ENCODE measurements at regions not wholly inside any gene's neighbourhood (a gene's known extent, or its start where the extent isn't known, plus 50 kb on each side); places are given as distances from the start of the nearest gene placed in this dataset.

DNA sequence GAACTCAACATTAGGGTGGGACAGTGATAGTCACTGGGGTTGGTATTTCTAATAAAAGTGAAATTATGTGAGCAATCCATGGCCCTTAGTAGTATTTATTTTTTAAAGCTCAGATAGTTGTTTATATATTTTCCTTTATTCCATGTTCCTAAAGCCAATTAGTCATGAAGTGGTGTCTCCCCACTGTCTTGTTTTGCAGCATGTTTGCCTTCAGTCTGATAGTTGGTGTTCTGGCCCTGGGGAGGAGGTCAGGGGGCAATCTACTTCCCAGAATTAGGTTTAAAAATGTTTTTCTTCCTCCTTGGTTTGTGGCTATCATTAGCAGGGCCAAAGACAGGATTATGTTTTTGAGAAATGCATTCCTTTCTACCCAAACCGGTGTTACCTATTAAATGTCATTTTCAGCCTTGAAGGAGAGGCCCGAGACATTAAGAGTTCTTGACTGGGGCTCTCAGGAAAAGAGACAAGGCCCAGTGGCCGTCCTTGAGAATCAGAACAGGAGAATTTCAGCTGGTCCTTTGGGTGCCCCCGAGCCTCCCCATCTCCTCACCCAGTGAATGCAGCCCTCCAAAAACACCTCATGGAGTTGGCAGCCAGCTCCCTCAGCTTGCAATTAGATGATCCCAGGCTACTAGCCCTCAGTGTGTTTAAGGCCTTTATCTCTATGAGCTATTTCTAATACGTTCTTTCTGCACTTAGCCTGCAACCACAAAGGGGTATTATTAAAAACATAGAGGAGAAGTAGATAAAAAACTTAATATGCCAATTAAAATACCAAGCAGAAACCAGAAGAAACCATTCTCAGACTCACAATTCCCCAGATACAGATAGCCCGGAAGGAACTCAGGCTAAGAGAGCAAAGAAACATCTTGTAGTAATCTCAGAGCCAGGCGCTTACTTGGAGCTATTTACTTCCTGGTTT, 71.3 kb upstream of the NGF start:
- TF ChIP-seq BRCA1 (CRISPR knock-in tag; IDR thresholded peaks at IDR 0.05) (no peak), FOXP1 (IDR thresholded peaks at IDR 0.05) (no peak), FOXP1 (CRISPR knock-in tag; IDR thresholded peaks at IDR 0.05) (no peak), CREM (IDR thresholded peaks at IDR 0.05) (no peak), CREM (CRISPR knock-in tag; IDR thresholded peaks at IDR 0.05) (no peak), TRIM24 (CRISPR knock-in tag; IDR thresholded peaks at IDR 0.05) (no peak), ADNP (CRISPR knock-in tag; IDR thresholded peaks at IDR 0.05) (no peak), ATF7 (IDR thresholded peaks at IDR 0.05) (no peak), ATF7 (CRISPR knock-in tag; IDR thresholded peaks at IDR 0.05) (no peak), SAFB2 (CRISPR knock-in tag; IDR thresholded peaks at IDR 0.05; ENCODE audit: borderline replicate concordance, low read depth) (no peak), THYN1 (CRISPR knock-in tag; IDR thresholded peaks at IDR 0.05; ENCODE audit: borderline replicate concordance, low read depth) (no peak), ZNF326 (CRISPR knock-in tag; IDR thresholded peaks at IDR 0.05; ENCODE audit: borderline replicate concordance) (no peak)
- TF ChIP-seq, protein P1, sequence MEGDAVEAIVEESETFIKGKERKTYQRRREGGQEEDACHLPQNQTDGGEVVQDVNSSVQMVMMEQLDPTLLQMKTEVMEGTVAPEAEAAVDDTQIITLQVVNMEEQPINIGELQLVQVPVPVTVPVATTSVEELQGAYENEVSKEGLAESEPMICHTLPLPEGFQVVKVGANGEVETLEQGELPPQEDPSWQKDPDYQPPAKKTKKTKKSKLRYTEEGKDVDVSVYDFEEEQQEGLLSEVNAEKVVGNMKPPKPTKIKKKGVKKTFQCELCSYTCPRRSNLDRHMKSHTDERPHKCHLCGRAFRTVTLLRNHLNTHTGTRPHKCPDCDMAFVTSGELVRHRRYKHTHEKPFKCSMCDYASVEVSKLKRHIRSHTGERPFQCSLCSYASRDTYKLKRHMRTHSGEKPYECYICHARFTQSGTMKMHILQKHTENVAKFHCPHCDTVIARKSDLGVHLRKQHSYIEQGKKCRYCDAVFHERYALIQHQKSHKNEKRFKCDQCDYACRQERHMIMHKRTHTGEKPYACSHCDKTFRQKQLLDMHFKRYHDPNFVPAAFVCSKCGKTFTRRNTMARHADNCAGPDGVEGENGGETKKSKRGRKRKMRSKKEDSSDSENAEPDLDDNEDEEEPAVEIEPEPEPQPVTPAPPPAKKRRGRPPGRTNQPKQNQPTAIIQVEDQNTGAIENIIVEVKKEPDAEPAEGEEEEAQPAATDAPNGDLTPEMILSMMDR (CRISPR knock-in tag; IDR thresholded peaks at IDR 0.05): no peak
- TF ChIP-seq, protein P2, sequence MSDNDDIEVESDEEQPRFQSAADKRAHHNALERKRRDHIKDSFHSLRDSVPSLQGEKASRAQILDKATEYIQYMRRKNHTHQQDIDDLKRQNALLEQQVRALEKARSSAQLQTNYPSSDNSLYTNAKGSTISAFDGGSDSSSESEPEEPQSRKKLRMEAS (IDR thresholded peaks at IDR 0.05): no peak

Data from HepG2 (cell line).